ENCODE measurements at regions not wholly inside any gene's neighbourhood (a gene's known extent, or its start where the extent isn't known, plus 50 kb on each side); places are given as distances from the start of the nearest gene placed in this dataset.
A peak's percentile ranks its signal among the peaks of the same experiment; 100 is the strongest.

- TF ChIP-seq, protein P1, sequence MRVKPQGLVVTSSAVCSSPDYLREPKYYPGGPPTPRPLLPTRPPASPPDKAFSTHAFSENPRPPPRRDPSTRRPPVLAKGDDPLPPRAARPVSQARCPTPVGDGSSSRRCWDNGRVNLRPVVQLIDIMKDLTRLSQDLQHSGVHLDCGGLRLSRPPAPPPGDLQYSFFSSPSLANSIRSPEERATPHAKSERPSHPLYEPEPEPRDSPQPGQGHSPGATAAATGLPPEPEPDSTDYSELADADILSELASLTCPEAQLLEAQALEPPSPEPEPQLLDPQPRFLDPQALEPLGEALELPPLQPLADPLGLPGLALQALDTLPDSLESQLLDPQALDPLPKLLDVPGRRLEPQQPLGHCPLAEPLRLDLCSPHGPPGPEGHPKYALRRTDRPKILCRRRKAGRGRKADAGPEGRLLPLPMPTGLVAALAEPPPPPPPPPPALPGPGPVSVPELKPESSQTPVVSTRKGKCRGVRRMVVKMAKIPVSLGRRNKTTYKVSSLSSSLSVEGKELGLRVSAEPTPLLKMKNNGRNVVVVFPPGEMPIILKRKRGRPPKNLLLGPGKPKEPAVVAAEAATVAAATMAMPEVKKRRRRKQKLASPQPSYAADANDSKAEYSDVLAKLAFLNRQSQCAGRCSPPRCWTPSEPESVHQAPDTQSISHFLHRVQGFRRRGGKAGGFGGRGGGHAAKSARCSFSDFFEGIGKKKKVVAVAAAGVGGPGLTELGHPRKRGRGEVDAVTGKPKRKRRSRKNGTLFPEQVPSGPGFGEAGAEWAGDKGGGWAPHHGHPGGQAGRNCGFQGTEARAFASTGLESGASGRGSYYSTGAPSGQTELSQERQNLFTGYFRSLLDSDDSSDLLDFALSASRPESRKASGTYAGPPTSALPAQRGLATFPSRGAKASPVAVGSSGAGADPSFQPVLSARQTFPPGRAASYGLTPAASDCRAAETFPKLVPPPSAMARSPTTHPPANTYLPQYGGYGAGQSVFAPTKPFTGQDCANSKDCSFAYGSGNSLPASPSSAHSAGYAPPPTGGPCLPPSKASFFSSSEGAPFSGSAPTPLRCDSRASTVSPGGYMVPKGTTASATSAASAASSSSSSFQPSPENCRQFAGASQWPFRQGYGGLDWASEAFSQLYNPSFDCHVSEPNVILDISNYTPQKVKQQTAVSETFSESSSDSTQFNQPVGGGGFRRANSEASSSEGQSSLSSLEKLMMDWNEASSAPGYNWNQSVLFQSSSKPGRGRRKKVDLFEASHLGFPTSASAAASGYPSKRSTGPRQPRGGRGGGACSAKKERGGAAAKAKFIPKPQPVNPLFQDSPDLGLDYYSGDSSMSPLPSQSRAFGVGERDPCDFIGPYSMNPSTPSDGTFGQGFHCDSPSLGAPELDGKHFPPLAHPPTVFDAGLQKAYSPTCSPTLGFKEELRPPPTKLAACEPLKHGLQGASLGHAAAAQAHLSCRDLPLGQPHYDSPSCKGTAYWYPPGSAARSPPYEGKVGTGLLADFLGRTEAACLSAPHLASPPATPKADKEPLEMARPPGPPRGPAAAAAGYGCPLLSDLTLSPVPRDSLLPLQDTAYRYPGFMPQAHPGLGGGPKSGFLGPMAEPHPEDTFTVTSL (CRISPR knock-in tag; IDR thresholded peaks at IDR 0.05; ENCODE audit: borderline replicate concordance), result peak; percentile 90; the same call in 1 of the 2 replicates
- TF ChIP-seq CREB1 (IDR thresholded peaks at IDR 0.05) (no peak), CREB1 (CRISPR knock-in tag; IDR thresholded peaks at IDR 0.05) (peak; percentile 63), SOX13 (IDR thresholded peaks at IDR 0.05) (peak; percentile 71; the same call in 1 of the 2 replicates), SOX13 (CRISPR knock-in tag; conservative IDR thresholded peaks at IDR 0.05 in 1 of 2, IDR thresholded peaks at IDR 0.05 in 1 of 2) (peak in 1 of 2 experiments; percentile 97; a peak in 2 of 4 replicates), PHF21A (CRISPR knock-in tag; IDR thresholded peaks at IDR 0.05) (0 out of 2 replicates have a peak, but pooled peaks have one; percentile 32), TSC22D2 (CRISPR knock-in tag; IDR thresholded peaks at IDR 0.05; ENCODE audit: borderline replicate concordance) (no peak), ZNF12 (CRISPR knock-in tag; IDR thresholded peaks at IDR 0.05) (0 out of 2 replicates have a peak, but pooled peaks have one; percentile 49), KLF16 (CRISPR knock-in tag; IDR thresholded peaks at IDR 0.05) (0 out of 4 replicates have a peak, but pooled peaks of 1 of the 2 experiments have one; percentile 51), ZNF362 (CRISPR knock-in tag; IDR thresholded peaks at IDR 0.05; ENCODE audit: borderline replicate concordance) (peak; percentile 57; the same call in 1 of the 2 replicates), RNF219 (CRISPR knock-in tag; IDR thresholded peaks at IDR 0.05) (no peak), SAP130 (CRISPR knock-in tag; IDR thresholded peaks at IDR 0.05; ENCODE audit: low read depth) (peak; percentile 36; the same call in 1 of the 2 replicates), TOPORS (CRISPR knock-in tag; IDR thresholded peaks at IDR 0.05) (no peak), ZGPAT (CRISPR knock-in tag; IDR thresholded peaks at IDR 0.05) (0 out of 2 replicates have a peak, but pooled peaks have one; percentile 42)
- TF ChIP-seq, protein P2, sequence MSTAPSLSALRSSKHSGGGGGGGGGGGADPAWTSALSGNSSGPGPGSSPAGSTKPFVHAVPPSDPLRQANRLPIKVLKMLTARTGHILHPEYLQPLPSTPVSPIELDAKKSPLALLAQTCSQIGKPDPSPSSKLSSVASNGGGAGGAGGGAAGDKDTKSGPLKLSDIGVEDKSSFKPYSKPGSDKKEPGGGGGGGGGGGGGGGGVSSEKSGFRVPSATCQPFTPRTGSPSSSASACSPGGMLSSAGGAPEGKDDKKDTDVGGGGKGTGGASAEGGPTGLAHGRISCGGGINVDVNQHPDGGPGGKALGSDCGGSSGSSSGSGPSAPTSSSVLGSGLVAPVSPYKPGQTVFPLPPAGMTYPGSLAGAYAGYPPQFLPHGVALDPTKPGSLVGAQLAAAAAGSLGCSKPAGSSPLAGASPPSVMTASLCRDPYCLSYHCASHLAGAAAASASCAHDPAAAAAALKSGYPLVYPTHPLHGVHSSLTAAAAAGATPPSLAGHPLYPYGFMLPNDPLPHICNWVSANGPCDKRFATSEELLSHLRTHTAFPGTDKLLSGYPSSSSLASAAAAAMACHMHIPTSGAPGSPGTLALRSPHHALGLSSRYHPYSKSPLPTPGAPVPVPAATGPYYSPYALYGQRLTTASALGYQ (CRISPR knock-in tag; IDR thresholded peaks at IDR 0.05), result peak; percentile 61
- TF ChIP-seq, protein P3, sequence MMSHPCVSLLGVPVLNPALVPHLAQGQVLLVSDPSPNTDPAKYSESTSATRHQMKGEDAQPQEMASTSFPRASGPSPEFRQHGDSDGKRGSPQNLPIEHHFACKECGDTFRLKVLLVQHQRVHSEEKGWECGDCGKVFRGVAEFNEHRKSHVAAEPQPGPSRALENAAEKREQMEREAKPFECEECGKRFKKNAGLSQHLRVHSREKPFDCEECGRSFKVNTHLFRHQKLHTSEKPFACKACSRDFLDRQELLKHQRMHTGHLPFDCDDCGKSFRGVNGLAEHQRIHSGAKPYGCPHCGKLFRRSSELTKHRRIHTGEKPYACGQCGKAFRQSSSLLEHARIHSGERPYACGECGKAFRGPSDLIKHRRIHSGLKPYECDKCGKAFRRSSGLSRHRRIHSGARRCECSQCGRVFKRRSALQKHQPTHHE (CRISPR knock-in tag; IDR thresholded peaks at IDR 0.05; ENCODE audit: borderline replicate concordance), result no peak
These were observed 76.9 kb upstream of the AGR3 start (continued) for GRCh38 chr7:16958724-16959123.

Data from HepG2 (cell line).